Astrocyte of the spinal cord (primary cell): ENCODE measurements at regions not wholly inside any gene's neighbourhood (a gene's known extent, or its start where the extent isn't known, plus 50 kb on each side); places are given as distances from the start of the nearest gene placed in this dataset.

Experiments
- DNase-seq: peaks from one replicate; pipeline ENCODE4 v3.0.0; 2011; ENCODE audit warnings: low read depth, low spot score
- H3K4me3 ChIP-seq: 2 replicates; pipeline ENCODE4 v1.5.1; 2011; ENCODE audit warnings: low read depth, mild to moderate bottlenecking, low read length, moderate library complexity
- in situ Hi-C: cut with HindIII; loops from 2 replicates; pipeline ENCODE4 v1.10.0; 2017; ENCODE audit warnings: low sequenced_read_pairs
- TF ChIP-seq, protein P1 (sequence below): IDR thresholded peaks from 2 replicates; pipeline ENCODE4 v1.5.1; 2012; ENCODE audit warnings: low read depth, mild to moderate bottlenecking, low read length, inconsistent platforms

DNA sequence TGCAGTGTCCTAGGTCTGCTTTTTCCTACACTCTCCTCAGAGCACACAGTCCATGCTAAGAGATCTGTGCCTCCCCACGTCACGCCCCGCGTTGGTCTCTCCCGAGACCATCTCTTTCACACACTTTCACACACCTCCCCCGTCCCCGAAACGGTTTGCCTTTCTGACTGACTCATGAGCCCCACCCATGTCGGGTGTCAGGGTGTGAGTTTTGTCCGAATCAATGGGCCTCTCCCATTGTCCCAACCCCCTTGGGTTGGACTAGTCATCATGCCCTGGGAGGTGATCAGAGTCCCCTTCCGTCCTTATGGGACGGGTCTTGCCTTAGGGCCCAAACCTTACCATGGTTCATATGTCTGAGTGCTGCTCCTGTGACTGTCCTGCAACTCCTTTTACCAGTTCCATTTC, 214.0 kb upstream of the HTR2A start:
- TF ChIP-seq, protein P1, sequence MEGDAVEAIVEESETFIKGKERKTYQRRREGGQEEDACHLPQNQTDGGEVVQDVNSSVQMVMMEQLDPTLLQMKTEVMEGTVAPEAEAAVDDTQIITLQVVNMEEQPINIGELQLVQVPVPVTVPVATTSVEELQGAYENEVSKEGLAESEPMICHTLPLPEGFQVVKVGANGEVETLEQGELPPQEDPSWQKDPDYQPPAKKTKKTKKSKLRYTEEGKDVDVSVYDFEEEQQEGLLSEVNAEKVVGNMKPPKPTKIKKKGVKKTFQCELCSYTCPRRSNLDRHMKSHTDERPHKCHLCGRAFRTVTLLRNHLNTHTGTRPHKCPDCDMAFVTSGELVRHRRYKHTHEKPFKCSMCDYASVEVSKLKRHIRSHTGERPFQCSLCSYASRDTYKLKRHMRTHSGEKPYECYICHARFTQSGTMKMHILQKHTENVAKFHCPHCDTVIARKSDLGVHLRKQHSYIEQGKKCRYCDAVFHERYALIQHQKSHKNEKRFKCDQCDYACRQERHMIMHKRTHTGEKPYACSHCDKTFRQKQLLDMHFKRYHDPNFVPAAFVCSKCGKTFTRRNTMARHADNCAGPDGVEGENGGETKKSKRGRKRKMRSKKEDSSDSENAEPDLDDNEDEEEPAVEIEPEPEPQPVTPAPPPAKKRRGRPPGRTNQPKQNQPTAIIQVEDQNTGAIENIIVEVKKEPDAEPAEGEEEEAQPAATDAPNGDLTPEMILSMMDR: no peak
- DNase-seq: no peak
- in situ Hi-C loops: no loop called here
- H3K4me3 ChIP-seq: no peak overlapping the region

DNA sequence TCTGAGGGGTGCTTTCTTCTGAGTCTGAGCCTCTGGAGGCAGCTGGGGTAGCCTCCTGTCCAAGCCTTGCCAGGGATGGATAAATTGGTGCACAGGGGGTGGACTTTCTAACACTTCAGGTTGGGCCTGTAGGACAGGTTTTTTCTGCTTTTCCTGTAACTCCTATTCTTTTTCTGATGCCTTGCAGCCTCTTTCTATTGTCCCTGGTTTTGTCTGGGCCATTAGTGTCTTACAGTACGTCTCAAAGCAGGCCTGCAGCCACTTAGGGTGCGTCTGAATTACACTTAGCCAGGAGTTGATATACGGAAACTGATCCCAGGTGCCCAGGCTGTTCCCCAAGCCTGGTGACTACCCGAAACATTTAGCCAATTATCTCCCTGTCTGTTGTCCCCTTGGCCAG, 213.3 kb upstream of the HTR2A start:
- H3K4me3 ChIP-seq: no peak overlapping the region
- TF ChIP-seq, protein P1: no peak
- in situ Hi-C loops: no loop called here
- DNase-seq: no peak

DNA sequence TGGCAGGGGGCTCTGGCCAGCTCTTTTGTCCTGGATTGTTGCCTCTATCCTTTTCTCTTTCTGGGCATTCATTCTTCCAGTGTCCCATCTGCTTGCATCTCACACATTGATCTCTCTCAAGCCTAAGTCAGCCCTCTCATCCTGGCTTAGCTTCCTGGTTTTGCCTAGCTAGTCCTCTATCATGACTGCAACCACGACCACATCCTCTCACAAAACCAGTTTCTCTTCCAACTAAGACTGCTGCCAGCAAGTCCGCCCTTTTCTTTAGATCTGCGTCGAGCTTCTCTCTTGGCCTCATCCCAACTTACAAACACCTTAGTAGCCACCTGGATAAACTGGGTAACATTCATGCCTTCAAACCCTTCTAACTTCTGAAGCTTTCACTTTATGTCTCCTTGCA, 212.2 kb upstream of the HTR2A start:
- no peak overlapping the region for H3K4me3 ChIP-seq
- no peak for DNase-seq
- in situ Hi-C loops: no loop called here
- TF ChIP-seq, protein P1: no peak

DNA sequence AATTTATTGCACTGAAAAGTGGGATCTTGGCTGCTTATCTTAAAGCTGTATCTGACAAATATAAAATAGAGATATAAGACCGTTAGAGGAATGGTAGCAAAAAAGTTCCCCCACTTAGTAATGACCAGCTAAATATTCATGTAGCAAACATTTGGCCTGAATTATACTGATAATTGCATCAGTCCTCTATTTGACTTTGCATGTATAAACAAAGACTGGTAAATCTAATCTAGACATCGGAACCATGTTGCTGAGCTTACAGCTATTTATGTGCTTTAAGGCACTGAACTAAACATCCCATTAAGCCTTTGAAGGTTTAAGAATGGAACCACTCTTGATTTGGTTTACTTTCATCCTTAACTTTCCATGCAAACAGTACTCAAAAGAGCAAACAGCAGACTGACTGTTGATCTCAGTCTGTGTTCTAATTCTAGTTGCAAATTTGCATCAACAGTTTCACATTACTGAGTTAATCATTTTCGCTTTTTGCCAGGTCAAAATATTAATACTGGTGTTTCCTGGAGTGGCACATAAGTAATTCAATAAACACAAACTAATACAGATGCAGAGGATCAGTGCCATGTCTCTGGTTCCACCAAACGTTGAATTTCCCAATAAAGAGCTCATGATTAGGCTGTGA, 203.5 kb upstream of the HTR2A start:
- TF ChIP-seq, protein P1: no peak
- in situ Hi-C loops: no loop called here
- no peak for DNase-seq
- no peak overlapping the region for H3K4me3 ChIP-seq

DNA sequence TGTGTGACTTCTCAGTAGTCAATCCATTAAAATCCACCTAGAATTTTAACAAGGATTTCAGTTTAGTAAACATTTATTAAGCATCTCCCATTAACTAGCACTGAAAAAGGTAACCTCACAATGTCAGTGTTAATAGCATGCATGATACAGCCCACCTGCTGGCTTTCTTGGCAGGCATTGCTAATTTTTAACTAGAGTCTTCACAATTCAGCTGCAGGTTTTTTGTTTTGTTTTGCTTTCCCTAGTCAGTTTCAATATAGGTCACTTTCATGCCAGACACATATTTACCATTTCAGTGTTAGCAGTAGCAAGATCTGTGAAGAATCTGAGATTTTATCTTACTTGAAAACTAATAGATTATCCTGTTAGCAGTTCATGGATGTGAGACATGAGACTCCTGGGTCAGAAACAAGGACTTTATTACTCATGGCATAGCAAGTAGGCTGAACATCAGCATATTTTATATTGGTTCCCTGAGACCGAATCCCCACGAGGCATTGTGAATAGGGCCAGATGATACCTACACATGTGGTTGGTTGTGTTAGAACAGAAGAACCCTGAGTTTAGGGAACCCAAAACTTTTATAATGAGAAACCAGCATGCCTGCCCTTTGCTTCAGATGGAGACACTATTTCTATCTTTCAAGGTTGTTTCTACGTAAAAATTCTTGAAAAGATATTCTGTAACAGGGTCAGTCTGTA, 198.0 kb upstream of the HTR2A start:
- TF ChIP-seq, protein P1: no peak
- in situ Hi-C loops: no loop called here
- H3K4me3 ChIP-seq: no peak overlapping the region
- no peak for DNase-seq

DNA sequence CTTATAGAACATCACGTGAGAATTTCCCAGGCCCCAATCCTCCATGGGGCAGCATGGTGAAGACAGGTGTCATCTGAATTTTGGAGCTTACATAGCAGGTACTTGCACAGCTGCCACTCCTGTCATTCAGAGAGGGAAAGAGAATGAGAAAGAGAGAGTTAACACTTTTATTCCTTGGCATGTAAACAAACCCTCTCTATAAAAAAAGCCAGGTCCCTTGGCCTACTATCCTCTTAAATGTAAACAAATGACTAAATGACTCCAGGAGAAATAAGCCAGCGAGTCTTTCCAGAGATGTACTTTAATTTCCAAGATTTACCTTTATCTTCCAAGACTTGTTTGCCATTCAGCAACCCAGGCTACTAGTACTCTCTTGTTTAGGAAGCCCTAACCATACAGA, 195.3 kb upstream of the HTR2A start:
- in situ Hi-C loops: no loop called here

More for the DNA sequence above, 195.3 kb upstream of the HTR2A start:
- no peak for DNase-seq
- H3K4me3 ChIP-seq: no peak overlapping the region
- TF ChIP-seq, protein P1: no peak
